Brain microvascular endothelial cell (primary cell): ENCODE measurements at regions not wholly inside any gene's neighbourhood (a gene's known extent, or its start where the extent isn't known, plus 50 kb on each side); places are given as distances from the start of the nearest gene placed in this dataset.

Experiments
- DNase-seq: peaks from one replicate; pipeline ENCODE4 v3.0.0-alpha.2; 2020
- H3K27ac ChIP-seq: fragments of 250-450 bp; sonication (Bioruptor Pico); 2 replicates; pipeline ENCODE4 v1.5.1; 2020; ENCODE audit warnings: mild to moderate bottlenecking, moderate library complexity
- H3K27me3 ChIP-seq: fragments of 250-450 bp; sonication (Bioruptor Pico); replicated peaks from 2 replicates; pipeline ENCODE4 v1.5.1; 2020; ENCODE audit warnings: mild to moderate bottlenecking
- H3K36me3 ChIP-seq: fragments of 250-450 bp; sonication (Bioruptor Pico); replicated peaks from 2 replicates; pipeline ENCODE4 v1.5.1; 2020; ENCODE audit warnings: mild to moderate bottlenecking
- H3K4me3 ChIP-seq: 2 replicates; pipeline ENCODE4 v1.5.1; 2011; ENCODE audit warnings: low read depth, mild to moderate bottlenecking, control low read depth, low read length, moderate library complexity
- CTCF ChIP-seq: IDR thresholded peaks from 2 replicates; pipeline ENCODE4 v1.5.1; 2011; ENCODE audit warnings: low read depth, mild to moderate bottlenecking, moderate library complexity, low read length, control low read depth, inconsistent platforms; ENCODE audit errors: missing control alignments
- in situ Hi-C: cut with HindIII; loops from 2 replicates; pipeline ENCODE4 v1.10.0; 2017; ENCODE audit warnings: low sequenced_read_pairs, low pct_ligation_motif_present

- Histone ChIP-seq H3K36me3 (no peaks in the 10 kb centered on the region), H3K27ac (no peak overlapping the region)
- in situ Hi-C loops: no loop called here
Measured at GRCh38 chr11:112805658-112806057, 155.6 kb upstream of the NCAM1 start.

GRCh38 chr11:112806256-112806655 lies 155.0 kb upstream of the NCAM1 start:
- in situ Hi-C loops: no loop called here
- Histone ChIP-seq H3K4me3 (no peak overlapping the region), H3K36me3 (no peaks in the 10 kb centered on the region), H3K27ac (no peak overlapping the region), H3K27me3 (no peaks in the 10 kb centered on the region)
- TF ChIP-seq CTCF: no peak
- no peak for DNase-seq

More at GRCh38 chr11:112805658-112806057, 155.6 kb upstream of the NCAM1 start:
- no peak for DNase-seq
- Histone ChIP-seq H3K27me3 (no peaks in the 10 kb centered on the region), H3K4me3 (no peak overlapping the region)
- no peak for TF ChIP-seq CTCF

GRCh38 chr11:112806876-112807275 lies 154.3 kb upstream of the NCAM1 start:
- no peak overlapping the region for H3K4me3 ChIP-seq
- no peak for TF ChIP-seq CTCF
- in situ Hi-C loops: no loop called here

GRCh38 chr11:112809429-112809828 lies 151.8 kb upstream of the NCAM1 start:
- no peak for TF ChIP-seq CTCF
- H3K36me3 ChIP-seq: no peaks in the 10 kb centered on the region

More at GRCh38 chr11:112806876-112807275, 154.3 kb upstream of the NCAM1 start:
- no peak for DNase-seq
- Histone ChIP-seq H3K36me3 (no peaks in the 10 kb centered on the region), H3K27ac (no peak overlapping the region), H3K27me3 (no peaks in the 10 kb centered on the region)

GRCh38 chr11:112810951-112811350 lies 150.3 kb upstream of the NCAM1 start:
- TF ChIP-seq CTCF: no peak
- in situ Hi-C loops: no loop called here
- Histone ChIP-seq H3K27me3 (no peaks in the 10 kb centered on the region), H3K36me3 (no peaks in the 10 kb centered on the region), H3K4me3 (no peak overlapping the region), H3K27ac (no peak overlapping the region)
- no peak for DNase-seq

More at GRCh38 chr11:112809429-112809828, 151.8 kb upstream of the NCAM1 start:
- H3K27ac ChIP-seq: no peak overlapping the region
- DNase-seq: no peak
- no peak overlapping the region for H3K4me3 ChIP-seq
- in situ Hi-C loops: no loop called here
- H3K27me3 ChIP-seq: no peaks in the 10 kb centered on the region

GRCh38 chr11:112811783-112812182 lies 149.4 kb upstream of the NCAM1 start:
- Histone ChIP-seq H3K27ac (no peak overlapping the region), H3K36me3 (no peaks in the 10 kb centered on the region), H3K27me3 (no peaks in the 10 kb centered on the region), H3K4me3 (no peak overlapping the region)
- TF ChIP-seq CTCF: no peak
- DNase-seq: no peak
- in situ Hi-C loops: no loop called here
